ENCODE measurements at regions not wholly inside any gene's neighbourhood (a gene's known extent, or its start where the extent isn't known, plus 50 kb on each side); places are given as distances from the start of the nearest gene placed in this dataset.
A peak's percentile ranks its signal among the peaks of the same experiment; 100 is the strongest.

- H3K27ac ChIP-seq, result no peak overlapping the region
- H3K27me3 ChIP-seq, result 0 out of 2 replicates have a peak, but pooled peaks cover 3% of the 10 kb centered on the region
- no peak overlapping the region for H3K4me3 ChIP-seq
- no peak for DNase-seq
- no peaks in the 10 kb centered on the region for H3K9me3 ChIP-seq (replicated peaks)
- no peaks in the 10 kb centered on the region for H3K4me1 ChIP-seq
- H3K36me3 ChIP-seq, result no peaks in the 10 kb centered on the region
These were observed 65.4 kb upstream of the BZW1 start for GRCh38 chr2:200746301-200746700.

GRCh38 chr2:200747668-200748618, 63.8 kb upstream of the BZW1 start:
- Histone ChIP-seq H3K27ac (no peak overlapping the region), H3K27me3 (0 out of 2 replicates have a peak, but pooled peaks cover 9% of the 10 kb centered on the region), H3K4me3 (peak overlapping the region; percentile 25), H3K36me3 (no peaks in the 10 kb centered on the region), H3K9me3 (replicated peaks) (no peaks in the 10 kb centered on the region), H3K4me1 (no peaks in the 10 kb centered on the region)
- DNase-seq, result peak in 1 of 2 experiments; percentile 24

DNA sequence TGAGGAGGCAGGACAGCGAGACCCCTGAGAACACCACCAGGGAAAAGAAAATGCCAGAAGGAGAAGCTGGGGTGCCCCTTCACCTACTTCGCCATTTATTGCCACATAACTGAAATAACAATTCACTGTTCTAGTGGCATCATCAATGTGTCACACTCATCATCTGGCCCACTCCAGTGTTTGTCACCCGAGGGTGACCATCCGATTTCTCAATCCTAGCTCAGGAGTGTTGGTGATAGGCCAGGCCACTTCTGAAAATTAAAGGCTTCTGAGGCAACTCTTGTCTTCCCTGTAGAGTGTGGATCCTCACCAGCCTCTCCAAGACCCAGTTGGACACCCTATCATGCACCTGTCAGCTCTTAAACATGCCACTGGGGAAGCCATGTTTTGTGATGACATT, 62.9 kb upstream of the BZW1 start:
- Histone ChIP-seq H3K36me3 (no peaks in the 10 kb centered on the region), H3K27me3 (0 out of 2 replicates have a peak, but pooled peaks cover 6% of the 10 kb centered on the region), H3K4me3 (no peak overlapping the region), H3K4me1 (no peaks in the 10 kb centered on the region), H3K9me3 (replicated peaks) (no peaks in the 10 kb centered on the region), H3K27ac (no peak overlapping the region)
- DNase-seq, result no peak

DNA sequence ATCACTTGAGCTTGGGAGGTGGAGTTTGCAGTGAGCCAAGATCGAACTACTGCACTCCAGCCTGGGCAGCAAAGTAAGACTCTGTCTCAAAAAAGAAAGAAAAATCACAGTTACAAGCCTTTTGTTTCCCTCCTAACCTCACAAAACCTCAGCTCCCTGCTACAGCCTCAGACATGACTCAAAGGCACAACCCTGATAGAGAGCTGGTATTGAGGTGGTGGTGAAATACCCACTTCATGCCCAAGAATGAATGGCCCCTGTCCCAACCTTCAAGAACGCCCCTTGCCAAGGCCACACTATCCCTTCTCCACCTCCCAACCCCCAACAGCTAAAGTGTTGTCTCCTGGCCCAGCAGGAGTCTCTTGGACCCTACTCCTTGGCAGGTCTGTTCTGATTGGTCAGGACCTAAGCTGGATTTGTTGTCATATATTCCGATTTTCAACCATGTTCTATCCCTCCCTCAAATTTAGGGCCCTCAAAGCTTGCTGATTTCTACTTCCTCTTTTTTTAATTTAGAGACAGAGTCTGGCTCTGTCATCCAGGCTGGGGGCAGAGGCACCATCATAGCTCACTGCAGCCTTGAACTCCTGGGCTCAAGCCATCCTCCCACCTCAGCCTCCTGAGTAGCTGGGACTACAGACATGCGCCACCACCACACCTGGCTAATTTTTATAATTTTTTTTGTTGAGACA, 61.9 kb upstream of the BZW1 start:
- Histone ChIP-seq H3K27me3 (0 out of 2 replicates have a peak, but pooled peaks cover 6% of the 10 kb centered on the region), H3K4me3 (no peak overlapping the region), H3K27ac (no peak overlapping the region), H3K36me3 (no peaks in the 10 kb centered on the region), H3K9me3 (replicated peaks) (no peaks in the 10 kb centered on the region), H3K4me1 (no peaks in the 10 kb centered on the region)
- no peak for DNase-seq

DNA sequence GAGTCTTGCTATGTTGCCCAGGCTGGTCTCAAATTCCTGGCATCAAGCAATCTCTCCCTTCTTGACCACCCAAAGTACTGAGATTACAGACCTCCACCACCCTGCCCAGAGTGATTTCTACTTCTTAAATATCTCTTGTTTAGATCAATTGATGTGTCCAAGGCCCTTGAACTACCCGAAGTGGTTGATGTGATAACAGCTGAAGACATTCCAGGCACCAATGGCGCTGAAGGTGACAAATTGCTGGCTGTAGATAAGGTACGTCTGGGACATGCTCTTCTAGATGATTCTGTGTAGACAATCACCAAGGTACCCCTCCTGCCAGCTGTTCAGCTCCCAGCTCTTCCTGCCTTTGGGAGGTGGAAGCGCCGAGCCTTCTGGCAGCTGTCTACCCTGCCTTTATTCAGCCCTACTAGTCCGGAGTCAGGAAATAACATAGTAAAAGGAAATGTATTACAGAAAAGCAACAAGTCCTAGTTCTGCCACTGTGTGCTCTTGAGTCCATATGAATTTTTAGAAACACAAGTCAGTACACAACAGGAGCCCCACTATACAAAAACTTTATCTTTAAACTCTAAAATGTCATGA, 61.3 kb upstream of the BZW1 start:
- DNase-seq, result no peak
- no peak overlapping the region for H3K27ac ChIP-seq
- H3K4me1 ChIP-seq, result no peaks in the 10 kb centered on the region
- no peak overlapping the region for H3K4me3 ChIP-seq
- H3K36me3 ChIP-seq, result no peaks in the 10 kb centered on the region
- H3K27me3 ChIP-seq, result 0 out of 2 replicates have a peak, but pooled peaks cover 6% of the 10 kb centered on the region
- no peaks in the 10 kb centered on the region for H3K9me3 ChIP-seq (replicated peaks)

DNA sequence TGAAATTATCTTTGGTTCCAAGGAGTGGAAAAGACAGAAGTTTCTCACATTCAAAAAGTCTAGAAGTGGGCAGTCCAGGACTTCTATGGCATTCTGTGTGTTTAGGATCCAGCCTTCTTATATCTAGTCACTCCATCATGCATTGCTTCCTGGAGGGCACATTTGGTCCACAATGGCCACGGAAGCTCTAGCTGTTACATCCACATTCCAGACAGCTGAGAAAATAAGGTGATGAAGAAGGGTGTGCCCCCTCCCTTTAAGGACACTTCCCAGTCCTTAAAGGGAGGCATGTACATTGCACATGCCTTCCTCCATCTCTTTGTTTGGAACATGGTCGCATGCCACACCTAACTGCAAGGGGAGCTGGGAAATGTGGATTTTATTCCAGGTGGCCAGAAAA, 59.9 kb upstream of the BZW1 start:
- H3K27ac ChIP-seq, result no peak overlapping the region
- 0 out of 2 replicates have a peak, but pooled peaks cover 6% of the 10 kb centered on the region for H3K27me3 ChIP-seq
- no peaks in the 10 kb centered on the region for H3K4me1 ChIP-seq
- DNase-seq, result no peak
- H3K4me3 ChIP-seq, result no peak overlapping the region
- no peaks in the 10 kb centered on the region for H3K9me3 ChIP-seq (replicated peaks)
- no peaks in the 10 kb centered on the region for H3K36me3 ChIP-seq

- H3K9me3 ChIP-seq (replicated peaks), result no peaks in the 10 kb centered on the region
- H3K4me3 ChIP-seq, result no peak overlapping the region
- 0 out of 2 replicates have a peak, but pooled peaks cover 6% of the 10 kb centered on the region for H3K27me3 ChIP-seq
- no peak overlapping the region for H3K27ac ChIP-seq
- H3K36me3 ChIP-seq, result no peaks in the 10 kb centered on the region
- H3K4me1 ChIP-seq, result no peaks in the 10 kb centered on the region
- no peak for DNase-seq
These were observed 59.4 kb upstream of the BZW1 start for GRCh38 chr2:200752332-200752731.

DNA sequence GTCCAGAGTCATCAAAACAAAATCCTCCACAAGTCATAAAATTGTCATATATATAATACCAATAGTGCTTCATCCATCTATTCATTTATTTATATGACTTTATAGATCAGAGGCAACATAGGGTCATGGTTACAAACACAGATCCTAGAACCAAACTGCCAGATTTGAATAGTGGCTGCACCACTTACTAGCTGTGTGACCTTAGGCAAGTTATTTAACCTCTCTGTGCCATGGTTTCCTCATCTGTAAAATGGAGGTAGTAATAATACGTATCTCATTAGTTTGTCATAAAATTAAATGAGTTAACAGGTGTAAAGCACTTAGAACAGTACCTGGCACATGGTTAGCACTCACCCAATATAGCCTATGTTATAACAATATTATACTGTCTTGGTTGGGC, 58.9 kb upstream of the BZW1 start:
- no peak for DNase-seq
- H3K4me3 ChIP-seq, result no peak overlapping the region
- no peaks in the 10 kb centered on the region for H3K4me1 ChIP-seq
- no peak overlapping the region for H3K27ac ChIP-seq
- H3K9me3 ChIP-seq (replicated peaks), result no peaks in the 10 kb centered on the region
- H3K27me3 ChIP-seq, result 0 out of 2 replicates have a peak, but pooled peaks cover 6% of the 10 kb centered on the region
- H3K36me3 ChIP-seq, result no peaks in the 10 kb centered on the region

DNA sequence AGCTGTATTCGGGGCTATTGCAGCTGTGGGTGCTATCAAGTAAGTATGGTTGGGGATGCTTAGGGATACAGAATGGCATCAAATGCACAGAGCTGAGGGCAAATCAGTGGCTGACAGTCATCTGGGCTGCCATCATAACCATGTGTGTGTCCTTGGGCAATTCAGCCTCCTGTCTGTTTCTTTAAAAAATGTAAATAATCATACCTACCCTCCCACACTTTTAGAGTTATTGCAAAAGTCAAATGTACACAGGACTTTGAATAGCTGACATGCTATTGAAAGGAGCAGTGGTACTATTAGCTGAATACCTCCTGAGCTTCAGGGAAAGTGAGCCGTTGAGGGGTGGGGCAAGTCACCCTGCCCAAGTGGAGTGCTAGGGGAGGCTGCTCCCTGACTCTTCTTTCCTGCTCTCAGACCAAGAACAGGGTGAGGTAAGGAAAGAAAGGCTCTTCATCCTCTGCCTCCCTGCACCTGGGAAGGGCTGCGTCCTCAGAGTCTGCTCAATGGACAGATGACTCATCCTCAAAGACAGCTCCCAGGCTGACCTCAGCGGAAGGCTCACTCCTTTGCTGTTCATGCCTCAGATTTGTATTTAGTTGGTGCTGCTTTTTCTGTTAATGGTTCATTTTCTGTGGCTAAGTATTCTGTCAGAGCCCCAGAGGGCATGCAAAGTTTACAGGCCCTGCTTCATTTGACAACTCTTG, 54.9 kb upstream of the BZW1 start:
- 0 out of 2 replicates have a peak, but pooled peaks cover 6% of the 10 kb centered on the region for H3K27me3 ChIP-seq
- DNase-seq, result no peak
- H3K4me1 ChIP-seq, result no peaks in the 10 kb centered on the region
- no peak overlapping the region for H3K27ac ChIP-seq
- no peak overlapping the region for H3K4me3 ChIP-seq
- H3K9me3 ChIP-seq (replicated peaks), result no peaks in the 10 kb centered on the region
- H3K36me3 ChIP-seq, result no peaks in the 10 kb centered on the region

DNA sequence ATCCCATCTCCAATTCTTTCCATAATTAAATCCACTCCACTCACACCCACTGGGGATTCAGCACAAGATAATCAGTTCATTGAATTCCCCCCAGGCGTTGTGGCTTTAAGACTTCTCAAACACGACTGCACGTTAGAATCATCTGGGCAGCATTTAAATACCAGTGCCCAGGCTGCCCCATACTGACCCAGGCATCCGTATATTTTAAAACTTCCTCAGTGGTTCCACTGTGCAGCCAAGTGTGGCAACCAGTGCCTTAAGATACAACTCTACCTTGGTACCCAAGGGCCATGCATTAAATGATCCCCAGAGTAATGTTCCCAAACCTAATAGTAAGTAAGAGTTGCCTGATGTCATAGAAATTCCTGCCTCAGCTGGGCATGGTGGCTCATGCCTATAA, 54.3 kb upstream of the BZW1 start:
- H3K9me3 ChIP-seq (replicated peaks), result no peaks in the 10 kb centered on the region
- no peaks in the 10 kb centered on the region for H3K4me1 ChIP-seq
- H3K27me3 ChIP-seq, result 0 out of 2 replicates have a peak, but pooled peaks cover 1% of the 10 kb centered on the region
- no peaks in the 10 kb centered on the region for H3K36me3 ChIP-seq
- H3K4me3 ChIP-seq, result no peak overlapping the region
- no peak for DNase-seq
- H3K27ac ChIP-seq, result no peak overlapping the region

- no peaks in the 10 kb centered on the region for H3K4me1 ChIP-seq
- no peak overlapping the region for H3K4me3 ChIP-seq
- H3K27me3 ChIP-seq, result no peaks in the 10 kb centered on the region; the same call in 1 of the 2 replicates
- no peaks in the 10 kb centered on the region for H3K36me3 ChIP-seq
- no peak for DNase-seq
- no peaks in the 10 kb centered on the region for H3K9me3 ChIP-seq (replicated peaks)
- H3K27ac ChIP-seq, result no peak overlapping the region
These were observed 53.4 kb upstream of the BZW1 start for GRCh38 chr2:200758341-200758740.

DNA sequence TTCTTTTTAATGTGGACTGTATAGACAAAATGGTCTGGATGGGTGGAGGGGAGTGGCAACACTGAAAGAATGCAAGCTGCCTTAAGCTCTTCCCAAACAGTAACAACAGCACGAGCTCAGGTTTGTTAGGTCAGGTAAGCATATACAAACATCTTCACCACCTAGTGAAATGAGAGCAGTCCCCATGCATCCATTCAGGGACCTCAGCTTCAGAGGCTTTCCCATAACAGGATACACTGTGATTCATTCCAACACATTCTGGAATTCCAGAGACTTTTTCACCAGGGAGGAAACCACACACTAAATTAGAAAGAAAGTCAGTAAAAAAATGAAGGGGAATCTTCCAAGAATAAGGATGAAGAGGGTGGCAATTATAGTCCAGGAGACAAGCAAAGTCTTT, 50.4 kb upstream of the BZW1 start:
- H3K9me3 ChIP-seq (replicated peaks), result no peaks in the 10 kb centered on the region
- H3K4me3 ChIP-seq, result no peak overlapping the region
- H3K4me1 ChIP-seq, result no peaks in the 10 kb centered on the region
- no peaks in the 10 kb centered on the region for H3K36me3 ChIP-seq
- H3K27ac ChIP-seq, result no peak overlapping the region
- no peaks in the 10 kb centered on the region; the same call in 1 of the 2 replicates for H3K27me3 ChIP-seq
- no peak for DNase-seq
